Loucy (cell line): ENCODE measurements at regions not wholly inside any gene's neighbourhood (a gene's known extent, or its start where the extent isn't known, plus 50 kb on each side); places are given as distances from the start of the nearest gene placed in this dataset.

Source experiments
- H2AFZ ChIP-seq: fragments of 200-600 bp; sonication (generic); 2 replicates; pipeline ENCODE4 v1.6.0; 2016; ENCODE audit warnings: antibody characterized with exemption, mild to moderate bottlenecking, low read length, moderate library complexity
- H3F3A ChIP-seq: fragments of 200-600 bp; 2 replicates; pipeline ENCODE4 v1.6.0; 2016; ENCODE audit warnings: antibody characterized with exemption, low read depth, mild to moderate bottlenecking
- H3K27me3 ChIP-seq: fragments of 200-600 bp; sonication (generic); 2 replicates; pipeline ENCODE4 v1.6.1; 2014; ENCODE audit warnings: low read length, mild to moderate bottlenecking; ENCODE audit not compliant: insufficient read depth, poor library complexity, severe bottlenecking
- H3K36me3 ChIP-seq: fragments of 200-600 bp; sonication (generic); 2 replicates; pipeline ENCODE4 v1.6.1; 2016; ENCODE audit warnings: low read length; ENCODE audit not compliant: insufficient read depth
- H3K4me1 ChIP-seq: fragments of 200-600 bp; sonication (generic); 2 replicates; pipeline ENCODE4 v1.5.1; 2014; ENCODE audit warnings: low read length, mild to moderate bottlenecking; ENCODE audit not compliant: insufficient read depth, poor library complexity, severe bottlenecking
- H3K4me2 ChIP-seq: fragments of 200-600 bp; sonication (generic); 2 replicates; pipeline ENCODE4 v1.6.0; 2014; ENCODE audit warnings: antibody characterized with exemption, low read length, low read depth, mild to moderate bottlenecking; ENCODE audit not compliant: poor library complexity, severe bottlenecking
- H3K4me3 ChIP-seq: fragments of 200-600 bp; sonication (generic); 2 replicates; pipeline ENCODE4 v1.5.1; 2014; ENCODE audit warnings: low read length, mild to moderate bottlenecking, mixed read lengths; ENCODE audit not compliant: poor library complexity, severe bottlenecking
- H3K79me2 ChIP-seq: fragments of 200-600 bp; sonication (generic); 2 replicates; pipeline ENCODE4 v1.6.1; 2014; ENCODE audit warnings: low read length; ENCODE audit not compliant: insufficient read depth
- H3K9ac ChIP-seq: fragments of 200-600 bp; sonication (generic); 2 replicates; pipeline ENCODE4 v1.6.0; 2014; ENCODE audit warnings: mild to moderate bottlenecking, low read depth, low read length, moderate library complexity; ENCODE audit not compliant: poor library complexity, severe bottlenecking
- H3K9me2 ChIP-seq: fragments of 200-600 bp; sonication (generic); replicated peaks from 2 replicates; pipeline ENCODE4 v1.6.1; 2016; ENCODE audit warnings: low read depth, low read length, mixed read lengths
- H3K9me3 ChIP-seq: fragments of 200-600 bp; sonication (generic); 2 replicates; pipeline ENCODE4 v1.6.1; 2014; ENCODE audit warnings: mild to moderate bottlenecking, antibody characterized with exemption, low read length, low read depth; ENCODE audit not compliant: insufficient read depth
- H4K20me1 ChIP-seq: fragments of 200-600 bp; sonication (generic); 2 replicates; pipeline ENCODE4 v1.6.0; 2014; ENCODE audit warnings: antibody characterized with exemption, low read length, mild to moderate bottlenecking; ENCODE audit not compliant: insufficient read depth, poor library complexity, severe bottlenecking
- CTCF ChIP-seq: fragments of 200-600 bp; sonication (generic); conservative IDR thresholded peaks from 2 replicates; pipeline ENCODE4 v1.5.1; 2014; ENCODE audit warnings: mild to moderate bottlenecking, antibody characterized with exemption, low read length
- EZH2phosphoT487 ChIP-seq: fragments of 200-600 bp; IDR thresholded peaks from 2 replicates; pipeline ENCODE4 v1.6.1; 2018; ENCODE audit warnings: antibody characterized with exemption, mild to moderate bottlenecking, moderate library complexity, borderline replicate concordance

GRCh38 chr7:153920126-153920525 is 132.1 kb upstream of the DPP6 start:
- TF ChIP-seq CTCF (no peak), EZH2phosphoT487 (no peak)
- Histone ChIP-seq H3K9me2 (no peaks in the 10 kb centered on the region), H4K20me1 (no peaks in the 10 kb centered on the region)

GRCh38 chr7:153920897-153921296 is 131.3 kb upstream of the DPP6 start:
- H4K20me1 ChIP-seq: no peaks in the 10 kb centered on the region
- H3K79me2 ChIP-seq: no peaks in the 10 kb centered on the region

More at GRCh38 chr7:153920126-153920525, 132.1 kb upstream of the DPP6 start:
- no peaks in the 10 kb centered on the region for H3F3A ChIP-seq
- H3K27me3 ChIP-seq: no peaks in the 10 kb centered on the region
- no peak overlapping the region for H2AFZ ChIP-seq
- no peak overlapping the region for H3K4me2 ChIP-seq
- no peak overlapping the region for H3K4me3 ChIP-seq
- H3K79me2 ChIP-seq: no peaks in the 10 kb centered on the region
- H3K36me3 ChIP-seq: no peaks in the 10 kb centered on the region
- H3K9ac ChIP-seq: no peak overlapping the region
- peaks cover 4% of the 10 kb centered on the region; the same call in 1 of the 2 replicates for H3K9me3 ChIP-seq
- H3K4me1 ChIP-seq: no peaks in the 10 kb centered on the region

GRCh38 chr7:153921408-153921807 is 130.8 kb upstream of the DPP6 start:
- no peak overlapping the region for H3K9ac ChIP-seq
- no peak overlapping the region for H3K4me2 ChIP-seq
- no peaks in the 10 kb centered on the region for H3K4me1 ChIP-seq
- H3K36me3 ChIP-seq: no peaks in the 10 kb centered on the region
- H2AFZ ChIP-seq: no peak overlapping the region
- peaks cover 11% of the 10 kb centered on the region; the same call in 1 of the 2 replicates for H3K9me3 ChIP-seq
- no peaks in the 10 kb centered on the region for H3K9me2 ChIP-seq
- TF ChIP-seq CTCF: no peak
- TF ChIP-seq EZH2phosphoT487: no peak
- no peaks in the 10 kb centered on the region for H3K79me2 ChIP-seq
- no peaks in the 10 kb centered on the region for H3F3A ChIP-seq
- H4K20me1 ChIP-seq: no peaks in the 10 kb centered on the region
- H3K27me3 ChIP-seq: no peaks in the 10 kb centered on the region
- H3K4me3 ChIP-seq: no peak overlapping the region

More at GRCh38 chr7:153920897-153921296, 131.3 kb upstream of the DPP6 start:
- Histone ChIP-seq H3K4me3 (no peak overlapping the region), H3K27me3 (no peaks in the 10 kb centered on the region), H3K4me2 (no peak overlapping the region), H3F3A (no peaks in the 10 kb centered on the region), H3K36me3 (no peaks in the 10 kb centered on the region), H3K9ac (no peak overlapping the region), H3K9me2 (no peaks in the 10 kb centered on the region), H3K4me1 (no peaks in the 10 kb centered on the region), H3K9me3 (peaks cover 9% of the 10 kb centered on the region; the same call in 1 of the 2 replicates), H2AFZ (no peak overlapping the region)
- TF ChIP-seq CTCF (no peak), EZH2phosphoT487 (no peak)
